Endothelial cell (in vitro differentiated cells): ENCODE measurements at regions not wholly inside any gene's neighbourhood (a gene's known extent, or its start where the extent isn't known, plus 50 kb on each side); places are given as distances from the start of the nearest gene placed in this dataset.

Experiments
- DNase-seq: peaks from one replicate; pipeline ENCODE4 v3.0.0; 2021; ENCODE audit warnings: low spot score
- H3K27ac Mint-ChIP-seq: one replicate; pipeline ENCODE4 v1.8.0; 2021; ENCODE audit warnings: mixed read lengths, inconsistent platforms; ENCODE audit not compliant: unreplicated experiment
- H3K27me3 Mint-ChIP-seq: one replicate; pipeline ENCODE4 v1.8.0; 2021; ENCODE audit warnings: mild to moderate bottlenecking, moderate library complexity, mixed read lengths, inconsistent platforms; ENCODE audit not compliant: unreplicated experiment
- H3K36me3 Mint-ChIP-seq: one replicate; pipeline ENCODE4 v1.8.0; 2021; ENCODE audit warnings: mild to moderate bottlenecking, low read depth, mixed read lengths, inconsistent platforms; ENCODE audit not compliant: unreplicated experiment
- H3K4me1 Mint-ChIP-seq: one replicate; pipeline ENCODE4 v1.8.0; 2021; ENCODE audit warnings: mild to moderate bottlenecking, mixed read lengths, inconsistent platforms; ENCODE audit not compliant: unreplicated experiment
- H3K4me3 Mint-ChIP-seq: one replicate; pipeline ENCODE4 v1.8.0; 2021; ENCODE audit warnings: mild to moderate bottlenecking, mixed read lengths, inconsistent platforms; ENCODE audit not compliant: unreplicated experiment
- H3K9me3 Mint-ChIP-seq: one replicate; pipeline ENCODE4 v1.8.0; 2021; ENCODE audit warnings: mixed read lengths, inconsistent platforms; ENCODE audit not compliant: unreplicated experiment
- TF ChIP-seq, protein P1 (sequence below): fragments of 200-600 bp; sonication (generic); IDR thresholded peaks from one replicate; pipeline ENCODE4 v1.5.0; 2021; ENCODE audit warnings: antibody characterized with exemption; ENCODE audit not compliant: unreplicated experiment

DNA sequence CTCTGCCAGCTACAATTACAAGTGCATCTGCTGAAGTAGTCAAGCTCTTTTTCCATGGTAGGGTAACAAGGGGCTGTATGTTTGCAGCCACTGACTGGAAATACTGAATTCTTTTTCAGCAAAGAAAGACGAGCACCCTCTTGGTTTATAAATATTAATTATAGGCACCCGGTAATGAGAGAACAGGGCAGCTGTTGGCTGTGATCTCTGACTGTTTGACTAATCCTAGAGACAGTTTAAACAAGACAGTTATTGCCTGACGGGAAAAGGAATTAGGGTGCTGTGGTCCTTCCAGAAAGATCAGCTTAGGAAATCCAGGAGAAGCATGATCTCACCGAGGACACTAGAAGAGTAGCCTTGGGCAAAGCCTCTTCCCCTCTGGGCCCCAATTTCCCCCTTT, 183.7 kb upstream of the ZC3H12A start:
- Mint-ChIP-seq H3K4me3 (no peak overlapping the region), H3K27me3 (no peaks in the 10 kb centered on the region), H3K27ac (no peak overlapping the region), H3K36me3 (no peaks in the 10 kb centered on the region), H3K4me1 (no peaks in the 10 kb centered on the region), H3K9me3 (no peaks in the 10 kb centered on the region)
- TF ChIP-seq, protein P1, sequence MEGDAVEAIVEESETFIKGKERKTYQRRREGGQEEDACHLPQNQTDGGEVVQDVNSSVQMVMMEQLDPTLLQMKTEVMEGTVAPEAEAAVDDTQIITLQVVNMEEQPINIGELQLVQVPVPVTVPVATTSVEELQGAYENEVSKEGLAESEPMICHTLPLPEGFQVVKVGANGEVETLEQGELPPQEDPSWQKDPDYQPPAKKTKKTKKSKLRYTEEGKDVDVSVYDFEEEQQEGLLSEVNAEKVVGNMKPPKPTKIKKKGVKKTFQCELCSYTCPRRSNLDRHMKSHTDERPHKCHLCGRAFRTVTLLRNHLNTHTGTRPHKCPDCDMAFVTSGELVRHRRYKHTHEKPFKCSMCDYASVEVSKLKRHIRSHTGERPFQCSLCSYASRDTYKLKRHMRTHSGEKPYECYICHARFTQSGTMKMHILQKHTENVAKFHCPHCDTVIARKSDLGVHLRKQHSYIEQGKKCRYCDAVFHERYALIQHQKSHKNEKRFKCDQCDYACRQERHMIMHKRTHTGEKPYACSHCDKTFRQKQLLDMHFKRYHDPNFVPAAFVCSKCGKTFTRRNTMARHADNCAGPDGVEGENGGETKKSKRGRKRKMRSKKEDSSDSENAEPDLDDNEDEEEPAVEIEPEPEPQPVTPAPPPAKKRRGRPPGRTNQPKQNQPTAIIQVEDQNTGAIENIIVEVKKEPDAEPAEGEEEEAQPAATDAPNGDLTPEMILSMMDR: no peak
- DNase-seq: no peak

DNA sequence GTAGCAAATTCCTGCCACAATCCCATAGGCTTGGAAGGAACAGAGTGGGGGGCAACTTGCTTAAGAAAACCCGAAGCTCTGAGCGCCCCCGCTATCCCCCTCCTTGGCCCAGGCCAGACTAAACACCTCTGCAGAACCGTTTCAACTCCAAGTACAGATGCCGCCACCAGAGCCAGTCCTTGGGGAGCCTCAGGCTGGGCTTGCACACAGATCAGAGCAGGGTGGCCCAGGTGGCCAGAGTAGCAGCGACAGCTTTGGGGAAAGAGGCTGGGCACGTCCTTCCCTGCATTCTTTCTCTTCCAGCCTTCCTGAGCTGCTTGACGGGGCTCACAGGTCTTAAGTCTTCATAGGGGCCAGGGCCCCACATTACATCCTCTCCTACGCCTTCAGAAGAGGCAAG, 181.6 kb upstream of the ZC3H12A start:
- Mint-ChIP-seq H3K4me3 (no peak overlapping the region), H3K9me3 (no peaks in the 10 kb centered on the region), H3K27ac (no peak overlapping the region), H3K27me3 (no peaks in the 10 kb centered on the region), H3K4me1 (no peaks in the 10 kb centered on the region), H3K36me3 (no peaks in the 10 kb centered on the region)
- no peak for DNase-seq
- TF ChIP-seq, protein P1: no peak

DNA sequence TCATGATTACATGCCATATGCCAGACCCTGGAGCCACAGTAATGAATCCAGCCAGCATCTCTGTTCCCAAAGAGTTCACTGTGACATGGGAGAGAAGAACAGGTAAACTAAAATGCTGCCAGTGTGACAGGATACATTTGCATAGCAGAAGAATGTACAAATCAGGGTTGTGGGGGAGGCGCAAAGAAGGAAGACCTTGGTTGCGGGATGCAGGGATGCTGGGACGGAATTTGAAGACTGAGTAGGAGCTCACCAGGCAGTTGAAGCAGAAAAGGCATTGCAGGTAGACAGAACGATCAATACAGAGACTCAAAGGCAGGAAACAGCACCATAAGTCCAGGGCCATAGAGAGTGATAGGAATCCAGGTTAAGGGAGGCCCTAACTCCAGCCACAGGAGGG, 180.3 kb upstream of the ZC3H12A start:
- Mint-ChIP-seq H3K27me3 (peaks cover 1% of the 10 kb centered on the region), H3K4me3 (no peak overlapping the region), H3K4me1 (no peaks in the 10 kb centered on the region), H3K36me3 (no peaks in the 10 kb centered on the region), H3K27ac (no peak overlapping the region), H3K9me3 (no peaks in the 10 kb centered on the region)
- TF ChIP-seq, protein P1: no peak
- no peak for DNase-seq

DNA sequence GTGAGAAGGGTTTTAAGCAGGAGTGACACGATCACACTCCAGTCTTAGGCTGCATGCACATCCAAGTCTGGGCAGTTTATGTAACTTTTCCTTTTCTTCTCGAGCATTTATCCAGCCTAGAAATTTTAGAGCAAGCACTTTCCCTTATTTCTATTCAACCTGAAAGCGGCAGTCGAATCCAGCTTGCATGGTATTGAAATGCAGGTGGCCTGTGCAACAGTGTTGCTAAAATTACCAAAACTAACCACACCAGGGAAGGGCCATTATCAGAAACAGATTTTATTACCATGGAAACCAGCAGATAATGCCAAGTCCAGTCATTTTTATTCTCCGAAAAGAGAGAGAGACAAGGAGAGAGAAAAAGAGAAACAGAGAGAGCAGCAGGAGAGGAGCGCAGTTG, 179.9 kb upstream of the ZC3H12A start:
- H3K36me3 Mint-ChIP-seq: no peaks in the 10 kb centered on the region
- H3K9me3 Mint-ChIP-seq: no peaks in the 10 kb centered on the region
- no peak for DNase-seq
- no peaks in the 10 kb centered on the region for H3K4me1 Mint-ChIP-seq
- H3K4me3 Mint-ChIP-seq: no peak overlapping the region
- TF ChIP-seq, protein P1: no peak
- peaks cover 1% of the 10 kb centered on the region for H3K27me3 Mint-ChIP-seq
- H3K27ac Mint-ChIP-seq: no peak overlapping the region

DNA sequence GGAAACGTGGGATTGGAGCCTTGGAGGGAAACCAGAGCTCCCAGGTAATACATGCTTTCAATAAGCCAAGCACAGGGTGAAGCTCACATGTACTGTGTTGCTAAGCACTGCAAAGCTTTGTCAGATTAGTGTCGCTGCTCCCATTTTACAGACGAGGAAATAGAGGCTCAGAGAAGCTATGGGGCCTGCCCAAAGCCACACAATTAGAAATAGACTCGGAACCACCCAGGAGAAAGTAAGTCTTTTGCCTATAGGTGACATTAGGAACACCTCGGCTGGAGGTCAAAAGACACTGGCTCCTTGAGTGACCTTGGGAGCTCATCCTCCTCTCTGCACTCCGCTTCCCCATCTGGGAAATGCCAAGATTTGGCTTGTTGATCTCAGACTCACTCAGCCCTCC, 175.6 kb upstream of the ZC3H12A start:
- Mint-ChIP-seq H3K36me3 (no peaks in the 10 kb centered on the region), H3K4me1 (no peaks in the 10 kb centered on the region), H3K9me3 (no peaks in the 10 kb centered on the region), H3K27me3 (peaks cover 1% of the 10 kb centered on the region), H3K4me3 (no peak overlapping the region), H3K27ac (no peak overlapping the region)
- no peak for DNase-seq
- TF ChIP-seq, protein P1: no peak
